B cell (primary cell): ENCODE measurements at regions not wholly inside any gene's neighbourhood (a gene's known extent, or its start where the extent isn't known, plus 50 kb on each side); places are given as distances from the start of the nearest gene placed in this dataset.

Experiments
- ATAC-seq: fragments of 200-7000 bp; cut with Tn5 transposase; one replicate; pipeline ENCODE4 v1.10.0; 2021; ENCODE audit warnings: low read depth, mild to moderate bottlenecking, moderate number of reproducible peaks, moderate library complexity
- CTCF ChIA-PET: fragments of 350-600 bp; sonication (Branson Sonifier 250); formaldehyde crosslinking; loops from one replicate; lab custom pipeline; 2021; ENCODE audit warnings: antibody characterized with exemption, inconsistent platforms; lab: Charles Lee
- POLR2A ChIA-PET: fragments of 350-600 bp; sonication (Branson Sonifier 250); formaldehyde crosslinking; loops from one replicate; lab custom pipeline; 2021; ENCODE audit warnings: antibody characterized with exemption; lab: Charles Lee
- DNase-seq: peaks from one replicate; pipeline ENCODE4 v3.0.0; 2013
- H2AFZ ChIP-seq: 2 replicates; pipeline ENCODE4 v1.6.1; 2012; ENCODE audit warnings: mild to moderate bottlenecking, low read depth, low read length; ENCODE audit not compliant: insufficient read depth, poor library complexity, severe bottlenecking
- H3K27ac ChIP-seq, 2 donors: 1 replicate in 1 of 2; 2 replicates in 1 of 2; pipeline ENCODE4 v1.5.1; 2012 to 2013; ENCODE audit warnings: low read length in 2 of 2, mild to moderate bottlenecking in 2 of 2, moderate library complexity in 1 of 2
- H3K27me3 ChIP-seq, 4 experiments: fragments of 200-600 bp in 1 of 4; sonication (generic) in 1 of 4; replicated peaks in 1 of 4; 1 replicate in 2 of 4; 2 replicates in 2 of 4; pipeline versions ENCODE4 v1.6.1 to v1.7.0; 2013 to 2016; ENCODE audit warnings: low read length in 3 of 4, mild to moderate bottlenecking in 2 of 4, mixed read lengths in 1 of 4, moderate library complexity in 1 of 4; ENCODE audit not compliant: insufficient read depth in 4 of 4, control insufficient read depth in 3 of 4; ENCODE audit errors: control extremely low read depth in 1 of 4
- H3K36me3 ChIP-seq, 2 experiments: replicated peaks in 1 of 2; 1 replicate in 1 of 2; 2 replicates in 1 of 2; pipeline versions ENCODE4 v1.6.1 to v1.7.1; 2013; ENCODE audit warnings: low read length in 1 of 2; ENCODE audit not compliant: insufficient read depth in 2 of 2, control insufficient read depth in 1 of 2; ENCODE audit errors: control extremely low read depth in 1 of 2, extremely low read depth in 1 of 2
- H3K4me1 ChIP-seq, 2 donors: fragments of 200-600 bp in 1 of 2; sonication (generic) in 1 of 2; 1 replicate in 1 of 2; 2 replicates in 1 of 2; pipeline versions ENCODE4 v1.5.1 to v1.6.1; 2013 to 2017; ENCODE audit warnings: low read length in 2 of 2; ENCODE audit not compliant: control insufficient read depth in 2 of 2, insufficient read depth in 2 of 2
- H3K4me2 ChIP-seq: replicated peaks from 2 replicates; pipeline ENCODE3; 2012; ENCODE audit warnings: mild to moderate bottlenecking, low read depth, low read length; ENCODE audit not compliant: poor library complexity, severe bottlenecking
- H3K4me3 ChIP-seq, 5 experiments: fragments of 200-600 bp in 1 of 5; sonication (generic) in 1 of 5; 1 replicate in 3 of 5; 2 replicates in 2 of 5; pipeline versions ENCODE4 v1.5.1 to v1.7.0; 2011 to 2016; ENCODE audit warnings: low read length in 4 of 5, mild to moderate bottlenecking in 4 of 5, low read depth in 2 of 5, control low read depth in 1 of 5, moderate library complexity in 1 of 5; ENCODE audit not compliant: insufficient read depth in 1 of 5; ENCODE audit errors: control extremely low read depth in 1 of 5, extremely low read depth in 1 of 5
- H3K79me2 ChIP-seq: fragments of 200-600 bp; sonication (generic); one replicate; pipeline ENCODE4 v1.6.0; 2016; ENCODE audit warnings: low read length; ENCODE audit not compliant: control insufficient read depth, insufficient read depth
- H3K9ac ChIP-seq: fragments of 200-600 bp; sonication (generic); 2 replicates; pipeline ENCODE4 v1.6.1; 2017; ENCODE audit warnings: mild to moderate bottlenecking, low read length, moderate library complexity
- H3K9me3 ChIP-seq, 3 donors: one replicate each; pipeline versions ENCODE4 v1.6.1 to v1.7.1; 2013; ENCODE audit warnings: low read length in 2 of 3; ENCODE audit not compliant: control insufficient read depth in 2 of 3, insufficient read depth in 1 of 3; ENCODE audit errors: control extremely low read depth in 1 of 3
- H4K20me1 ChIP-seq: 2 replicates; pipeline ENCODE4 v1.6.0; 2012; ENCODE audit warnings: mild to moderate bottlenecking, low read length; ENCODE audit not compliant: insufficient read depth, control insufficient read depth, poor library complexity, severe bottlenecking
- H3K27ac Mint-ChIP-seq: one replicate; pipeline ENCODE4 v1.8.0; 2021; ENCODE audit warnings: mixed read lengths
- H3K27me3 Mint-ChIP-seq: one replicate; pipeline ENCODE4 v1.8.0; 2021; ENCODE audit warnings: mixed read lengths
- H3K4me1 Mint-ChIP-seq: one replicate; pipeline ENCODE4 v1.8.0; 2021; ENCODE audit warnings: mixed read lengths
- H3K4me3 Mint-ChIP-seq: one replicate; pipeline ENCODE4 v1.8.0; 2021; ENCODE audit warnings: mixed read lengths
- H3K9me3 Mint-ChIP-seq: one replicate; pipeline ENCODE4 v1.8.0; 2022; ENCODE audit warnings: mixed read lengths; ENCODE audit not compliant: insufficient read depth
- CTCF ChIP-seq: fragments of 200-600 bp; IDR thresholded peaks from one replicate; pipeline ENCODE4 v1.8.0; 2022; ENCODE audit warnings: antibody characterized with exemption, mild to moderate bottlenecking
- EZH2 ChIP-seq: IDR thresholded peaks from 2 replicates; pipeline ENCODE4 v1.6.1; 2012; ENCODE audit warnings: borderline replicate concordance, low read depth, mild to moderate bottlenecking, moderate library complexity, low read length; ENCODE audit not compliant: insufficient read depth, poor library complexity, severe bottlenecking
- WGBS: methylation state at CpG from one replicate; pipeline ENCODE4 v1.1.5; 2013; ENCODE audit warnings: missing lambda C conversion rate; ENCODE audit not compliant: insufficient coverage; 5-methylcytosine and 5-hydroxymethylcytosine counted together
- intact Hi-C: fragments of 100-400 bp; cut with micrococcal nuclease; formaldehyde crosslinking; loops from one replicate; pipeline ENCODE4 v1.10.0; 2022

GRCh38 chr2:64819361-64819760 lies 165.6 kb upstream of the SERTAD2 start:
- ATAC-seq (peak; percentile 19), DNase-seq (no peak)
- no peaks in the 10 kb centered on the region for H3K27me3 ChIP-seq
- TF ChIP-seq CTCF (no peak), EZH2 (no peak)
- intact Hi-C loops = no loop called here
- Mint-ChIP-seq H3K27ac (peak overlapping the region; percentile 95), H3K27me3 (no peaks in the 10 kb centered on the region), H3K4me3 (peak overlapping the region; percentile 85), H3K4me1 (peaks cover 45% of the 10 kb centered on the region), H3K9me3 (no peaks in the 10 kb centered on the region)
- H3K36me3 ChIP-seq = no peaks in the 10 kb centered on the region
- 33% methylated on average over 1 of the region's 2 CpGs for WGBS
- peaks cover 25 to 29% of the 10 kb centered on the region in 2 donors for H3K4me1 ChIP-seq
- H3K9ac ChIP-seq = peak overlapping the region; percentile 61
- peaks cover 3% of the 10 kb centered on the region for H3K79me2 ChIP-seq
- no peaks in the 10 kb centered on the region for H4K20me1 ChIP-seq
- peak overlapping the region; percentile 78 for H2AFZ ChIP-seq
- peak overlapping the region; percentile 68 to 85 for H3K27ac ChIP-seq
- CTCF ChIA-PET = interaction anchor here (0.5 to 1.8 kb wide), 6 partner anchors 12 to 236 kb away, joined by 3 to 9 read pairs (median 4); no protein-coding TSS in a partner anchor
- H3K9me3 ChIP-seq = no peaks in the 10 kb centered on the region
- H3K4me2 ChIP-seq = peak overlapping the region; percentile 69
- POLR2A ChIA-PET = interaction anchor here (0.8 kb wide), 1 partner anchor 14 kb away, joined by 3 read pairs; no protein-coding TSS in a partner anchor
- H3K4me3 ChIP-seq = peak overlapping the region in 2 of 5 experiments; percentile 18 to 47
